GM21717 (cell line): ENCODE measurements at regions not wholly inside any gene's neighbourhood (a gene's known extent, or its start where the extent isn't known, plus 50 kb on each side); places are given as distances from the start of the nearest gene placed in this dataset.
"Not testable (repeated sequence)": the region's sequence is repeated elsewhere in the genome, so short reads cannot be mapped to it uniquely, and the experiment has no call there.

Experiments
- ATAC-seq: cut with Tn5 transposase; IDR thresholded peaks from one replicate; pipeline ENCODE4 v1.9.1; 2021; ENCODE audit warnings: mild to moderate bottlenecking, moderate library complexity; ENCODE audit not compliant: unreplicated experiment

- ATAC-seq: no peak
These were observed 131.3 kb upstream of the FMN2 start for GRCh38 chr1:239960366-239960765.

GRCh38 chr1:239963856-239964255 lies 127.8 kb upstream of the FMN2 start:
- ATAC-seq: no peak

- peak; percentile 93 for ATAC-seq
These were observed 115.3 kb upstream of the FMN2 start for GRCh38 chr1:239976130-239976968.

- ATAC-seq: no peak
These were observed 114.3 kb upstream of the FMN2 start for GRCh38 chr1:239977416-239977815.

GRCh38 chr1:239979456-239979855 lies 112.2 kb upstream of the FMN2 start:
- no peak for ATAC-seq

- no peak for ATAC-seq
These were observed 108.9 kb upstream of the FMN2 start for GRCh38 chr1:239982762-239983161.

GRCh38 chr1:239985044-239985443 lies 106.6 kb upstream of the FMN2 start:
- ATAC-seq: no peak

GRCh38 chr1:239987103-239987745 lies 104.5 kb upstream of the FMN2 start:
- ATAC-seq: no peak

GRCh38 chr1:239989990-239990389 lies 101.7 kb upstream of the FMN2 start:
- no peak for ATAC-seq

- not testable (repeated sequence) for ATAC-seq
These were observed 99.1 kb upstream of the FMN2 start for GRCh38 chr1:239992566-239992965.

GRCh38 chr1:239993366-239993765 lies 98.3 kb upstream of the FMN2 start:
- ATAC-seq: no peak

GRCh38 chr1:239995281-239995680 lies 96.4 kb upstream of the FMN2 start:
- no peak for ATAC-seq

- no peak for ATAC-seq
These were observed 94.5 kb upstream of the FMN2 start for GRCh38 chr1:239997160-239997514.

GRCh38 chr1:239997515-239998311 lies 94.0 kb upstream of the FMN2 start:
- ATAC-seq: no peak

- ATAC-seq: no peak
These were observed 93.4 kb upstream of the FMN2 start for GRCh38 chr1:239998312-239998649.

GRCh38 chr1:239999170-239999569 lies 92.5 kb upstream of the FMN2 start:
- ATAC-seq: no peak

- ATAC-seq: no peak
These were observed 91.0 kb upstream of the FMN2 start for GRCh38 chr1:240000634-240001033.

GRCh38 chr1:240001177-240001740 lies 90.4 kb upstream of the FMN2 start:
- ATAC-seq: no peak

- ATAC-seq: no peak
These were observed 87.5 kb upstream of the FMN2 start for GRCh38 chr1:240004086-240004749.

GRCh38 chr1:240005997-240006650 lies 85.6 kb upstream of the FMN2 start:
- no peak for ATAC-seq
